GM21737 (cell line): ENCODE measurements at regions not wholly inside any gene's neighbourhood (a gene's known extent, or its start where the extent isn't known, plus 50 kb on each side); places are given as distances from the start of the nearest gene placed in this dataset.

Experiments used
- ATAC-seq: cut with Tn5 transposase; IDR thresholded peaks from one replicate; pipeline ENCODE4 v1.9.1; 2021; ENCODE audit warnings: mild to moderate bottlenecking, moderate library complexity; ENCODE audit not compliant: unreplicated experiment

DNA sequence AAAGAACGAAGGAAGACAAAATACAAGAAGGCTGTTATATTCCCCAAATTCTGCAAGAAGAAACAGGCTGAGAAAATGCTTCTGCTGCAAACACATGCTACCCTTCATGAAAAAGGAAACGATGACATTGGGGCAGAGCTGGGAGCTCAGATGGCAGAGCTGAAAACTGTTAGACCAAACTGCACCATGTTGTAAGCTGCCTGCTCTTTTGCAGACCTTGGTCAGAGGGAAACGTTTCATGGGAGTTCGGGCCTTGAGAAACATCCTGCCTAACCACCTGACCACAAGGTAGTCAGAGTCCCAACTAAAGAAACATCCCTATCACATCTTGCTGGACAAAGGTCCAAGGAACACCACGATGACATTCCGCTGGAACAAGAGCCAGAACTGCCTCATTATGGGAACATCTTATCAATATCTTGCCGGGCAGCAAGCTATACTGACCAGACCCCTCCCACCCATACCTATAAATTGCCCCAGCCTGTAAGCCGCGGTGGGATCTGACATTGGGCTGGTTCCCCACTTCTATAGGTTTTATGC is 110.7 kb upstream of the CTSC start:
- ATAC-seq: no peak

- ATAC-seq: no peak
Measured at GRCh38 chr11:88447281-88447680, 109.7 kb upstream of the CTSC start.

- no peak for ATAC-seq
Measured at GRCh38 chr11:88439356-88439755, 101.8 kb upstream of the CTSC start.

GRCh38 chr11:88438721-88439120 is 101.2 kb upstream of the CTSC start:
- ATAC-seq: no peak

DNA sequence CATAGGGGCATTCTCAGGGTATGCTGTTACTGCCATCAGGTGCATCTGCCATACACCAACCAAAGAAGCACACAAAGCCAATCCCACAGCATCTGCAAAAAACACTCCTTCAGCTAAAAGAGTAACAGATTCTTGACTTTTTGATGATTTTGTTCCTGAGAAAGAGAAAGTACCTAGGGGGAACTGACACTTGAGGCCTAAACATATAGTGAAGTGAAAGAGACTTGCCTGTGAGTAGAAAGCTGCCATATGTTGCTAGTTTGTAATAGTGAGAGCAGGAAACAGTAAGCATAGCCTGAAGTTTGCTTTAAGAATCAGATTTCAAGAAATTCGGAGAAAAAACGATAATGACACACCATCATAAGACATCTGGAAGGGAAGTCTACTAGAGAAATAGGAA is 97.9 kb upstream of the CTSC start:
- ATAC-seq: peak; percentile 98

DNA sequence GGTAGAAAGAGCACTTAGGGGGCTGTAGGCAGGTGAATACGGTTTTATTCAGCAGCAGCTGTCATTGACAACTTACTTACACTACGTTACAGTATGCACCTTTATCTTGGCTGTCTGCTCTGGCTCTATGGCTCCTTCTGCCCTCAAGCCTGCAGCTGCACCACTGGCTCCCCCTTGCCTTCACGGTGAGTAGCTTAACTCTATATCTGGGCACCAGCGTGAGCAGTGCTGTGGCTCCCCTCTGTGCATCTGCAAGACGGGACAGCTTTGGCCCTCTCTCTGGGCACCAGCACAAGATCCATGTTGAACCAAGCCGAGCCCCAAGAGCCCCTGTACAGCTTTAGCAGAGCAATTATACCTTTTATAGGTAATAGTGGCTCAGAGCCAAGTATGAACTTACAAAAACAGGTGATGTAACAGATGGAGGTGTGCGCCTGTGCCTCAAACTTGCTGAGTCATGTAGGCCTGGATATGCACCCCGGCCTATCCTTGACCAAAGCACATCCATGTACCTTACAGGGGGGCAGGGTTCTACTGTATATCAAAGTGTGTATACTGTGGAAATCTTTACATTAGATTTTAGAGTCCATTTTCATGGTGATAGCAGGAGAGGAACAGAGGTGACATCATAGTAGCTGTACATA is 96.9 kb upstream of the CTSC start:
- no peak for ATAC-seq

GRCh38 chr11:88433536-88434230 is 96.1 kb upstream of the CTSC start:
- ATAC-seq: no peak

GRCh38 chr11:88431675-88432341 is 94.3 kb upstream of the CTSC start:
- ATAC-seq: no peak

GRCh38 chr11:88428959-88429358 is 91.4 kb upstream of the CTSC start:
- ATAC-seq: no peak

GRCh38 chr11:88427719-88428118 is 90.2 kb upstream of the CTSC start:
- ATAC-seq: no peak

DNA sequence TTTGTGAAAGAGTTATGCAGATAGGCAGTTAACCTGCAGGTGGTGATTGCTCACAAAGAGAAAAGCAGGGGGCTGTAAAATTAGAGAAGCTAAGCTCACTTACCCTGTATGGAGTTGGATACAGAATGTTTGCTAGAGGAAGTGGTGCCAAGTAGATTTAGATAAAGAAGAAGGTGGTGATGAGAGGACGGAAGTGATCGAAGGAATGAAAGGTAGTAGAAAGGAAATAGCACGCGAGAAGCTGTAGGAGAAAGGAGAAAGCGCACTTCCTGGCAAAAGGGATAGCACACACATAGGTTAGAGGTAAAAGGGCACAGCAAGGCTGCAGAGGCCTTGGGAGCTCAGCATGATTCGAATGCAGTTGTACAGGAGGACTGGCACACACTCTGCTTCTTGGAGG is 87.3 kb upstream of the CTSC start:
- no peak for ATAC-seq

DNA sequence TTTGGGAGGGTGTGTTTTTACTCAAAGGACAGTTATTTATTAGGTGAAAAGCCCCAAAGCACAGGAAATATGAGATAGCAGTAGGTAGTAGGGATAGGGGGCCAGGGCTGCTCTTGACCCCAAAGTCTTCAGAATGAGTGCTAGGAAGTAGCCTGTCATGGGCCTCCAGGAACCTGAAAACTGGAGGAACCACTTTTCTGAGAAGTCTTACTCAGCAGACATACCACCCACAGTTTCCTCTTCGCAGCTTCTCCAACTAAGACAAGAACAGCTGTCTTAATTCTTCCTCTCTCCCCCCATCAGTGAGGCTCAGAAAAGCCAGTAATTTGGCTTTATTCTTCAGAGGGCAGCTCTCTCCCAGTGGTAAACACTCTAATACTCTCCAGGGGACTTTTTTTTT is 84.0 kb upstream of the CTSC start:
- ATAC-seq: peak; percentile 62

DNA sequence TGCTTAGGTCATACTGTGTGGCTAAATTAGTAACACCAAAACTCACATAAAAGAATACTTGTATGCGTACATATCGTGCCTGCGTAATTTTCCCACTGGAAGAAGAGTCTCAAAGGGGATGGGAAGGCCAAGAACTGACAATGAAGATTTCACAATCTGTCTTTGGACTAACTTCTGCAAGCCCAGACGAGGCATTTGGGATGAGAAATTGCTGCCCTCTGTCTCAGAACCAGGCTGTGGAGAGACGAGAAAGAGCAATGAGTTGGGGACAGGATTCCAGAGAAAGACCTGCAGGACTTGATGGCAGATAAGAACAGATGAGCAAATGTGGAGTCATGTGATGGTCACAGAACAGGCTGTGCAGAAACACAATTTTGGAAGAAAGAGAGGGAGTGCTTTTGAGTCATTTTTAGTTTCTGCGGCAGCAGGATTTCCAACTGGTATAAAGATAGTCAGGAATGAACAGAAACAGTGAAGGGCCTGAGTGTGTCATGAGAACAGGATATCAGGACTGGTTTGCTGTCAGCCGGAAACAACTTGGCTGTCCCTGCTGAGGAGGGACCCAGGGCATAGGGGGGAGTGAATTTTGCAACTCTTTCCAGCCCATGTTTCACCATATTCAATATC is 82.7 kb upstream of the CTSC start:
- ATAC-seq: no peak

- ATAC-seq: no peak
Measured at GRCh38 chr11:88418508-88418907, 81.0 kb upstream of the CTSC start.

DNA sequence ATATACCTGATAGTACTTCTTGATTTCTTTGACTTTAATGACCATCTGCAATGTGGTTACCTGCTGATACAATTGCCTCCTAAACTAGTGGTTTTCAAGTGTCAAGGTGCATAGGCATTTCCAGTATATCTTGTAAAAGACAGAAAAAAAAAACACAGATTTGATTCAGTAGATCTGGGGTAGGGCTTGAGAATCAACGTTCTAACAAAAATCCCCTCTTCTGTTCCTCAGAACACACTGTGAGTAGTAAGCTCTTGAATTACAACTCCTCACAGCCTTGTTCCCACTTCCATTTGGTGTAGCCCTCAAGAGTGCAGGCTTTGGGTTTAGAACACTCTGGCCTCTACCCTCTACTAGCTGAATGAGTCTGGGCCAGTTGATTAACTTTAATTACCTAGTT is 78.0 kb upstream of the CTSC start:
- ATAC-seq: no peak

DNA sequence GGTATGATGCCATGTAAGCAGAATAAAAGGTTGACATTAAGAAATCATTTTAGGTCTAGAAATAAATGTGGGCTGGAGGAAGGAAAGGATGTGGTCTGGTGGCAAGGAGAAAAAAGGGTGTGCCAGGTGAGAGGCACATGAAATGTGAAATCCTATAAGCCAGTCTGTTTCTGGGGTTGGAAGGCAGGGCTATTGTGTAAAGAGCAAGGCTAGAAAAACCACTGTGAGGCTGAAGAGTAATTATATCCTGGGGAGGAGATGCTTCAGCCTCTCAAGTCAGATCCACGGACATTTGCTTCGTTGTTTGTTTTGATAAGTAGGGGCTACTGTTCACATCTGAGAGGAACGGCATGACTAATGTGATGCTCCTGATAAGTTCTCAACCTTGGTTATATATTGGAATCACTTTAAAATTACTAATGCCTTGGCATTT is 77.5 kb upstream of the CTSC start:
- no peak for ATAC-seq

DNA sequence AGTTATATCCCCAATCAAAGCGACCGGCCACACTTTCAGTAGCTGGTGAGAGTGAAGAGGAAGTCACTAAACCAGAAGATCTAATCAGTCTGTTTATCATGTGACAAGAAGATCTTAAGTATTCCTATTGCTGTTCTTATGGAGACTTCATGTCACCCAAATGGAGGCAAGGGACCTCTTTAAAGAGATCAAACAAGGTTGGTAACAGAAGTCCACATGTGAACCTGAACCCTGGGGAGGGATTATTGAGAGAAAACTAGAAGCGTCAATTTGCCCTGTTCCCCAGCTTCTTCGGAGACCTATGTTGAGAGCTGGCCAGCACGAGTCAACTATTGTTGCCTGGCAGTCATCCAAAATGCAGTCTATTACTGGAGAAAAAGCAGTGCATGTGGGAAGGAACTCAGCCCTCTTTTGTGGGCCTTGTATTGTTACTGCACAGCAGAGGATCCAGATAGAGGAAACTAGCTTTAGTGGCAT is 76.9 kb upstream of the CTSC start:
- no peak for ATAC-seq

DNA sequence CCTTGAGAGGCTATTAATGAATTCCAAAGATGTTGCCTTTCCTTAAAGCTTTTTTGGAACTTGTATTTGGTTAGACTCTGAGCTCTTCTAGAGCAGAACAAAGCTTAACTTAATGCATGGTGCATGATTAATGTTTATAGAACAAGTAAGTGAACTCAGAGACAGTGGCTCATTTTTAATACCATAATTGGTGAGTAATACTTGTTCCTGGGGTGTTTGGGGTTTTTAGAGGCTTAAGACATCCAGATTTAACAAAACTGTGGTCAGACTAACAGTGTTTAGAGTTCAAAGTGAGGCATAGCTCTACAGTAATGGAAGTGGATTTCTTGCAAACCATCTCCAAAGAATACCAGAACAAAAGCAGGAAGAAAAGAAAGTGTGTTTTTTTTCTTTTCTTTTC is 73.7 kb upstream of the CTSC start:
- ATAC-seq: no peak

- ATAC-seq: no peak
Measured at GRCh38 chr11:88410656-88411055, 73.1 kb upstream of the CTSC start.

- no peak for ATAC-seq
Measured at GRCh38 chr11:88410056-88410455, 72.5 kb upstream of the CTSC start.

DNA sequence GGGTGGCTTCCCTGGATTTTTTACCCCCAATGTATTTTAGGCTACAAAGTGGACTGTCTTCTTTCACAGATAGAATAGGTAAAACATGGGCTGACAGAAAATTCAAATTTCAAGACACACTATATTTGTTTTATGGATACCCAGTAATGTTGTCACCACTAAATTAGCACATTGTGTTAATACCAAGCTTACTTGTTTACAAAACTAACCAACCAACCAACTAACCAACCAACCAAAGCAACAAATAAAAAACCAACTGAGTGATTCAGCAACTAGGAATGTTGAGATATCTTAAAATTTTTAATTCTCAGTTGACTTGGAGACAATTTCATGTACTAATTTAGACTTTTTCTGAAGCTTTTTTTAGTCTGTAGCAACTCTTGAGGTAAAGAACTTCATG is 69.3 kb upstream of the CTSC start:
- ATAC-seq: no peak
